ENCODE measurements at regions not wholly inside any gene's neighbourhood (a gene's known extent, or its start where the extent isn't known, plus 50 kb on each side); places are given as distances from the start of the nearest gene placed in this dataset.

- TF ChIP-seq IRF1 (CRISPR knock-in tag; IDR thresholded peaks at IDR 0.05; ENCODE audit: low read depth) (no peak), KLF16 (CRISPR knock-in tag; IDR thresholded peaks at IDR 0.05) (no peak), CBX5 (CRISPR knock-in tag; IDR thresholded peaks at IDR 0.05; ENCODE audit: borderline replicate concordance) (no peak), ZNF737 (CRISPR knock-in tag; IDR thresholded peaks at IDR 0.05; ENCODE audit: borderline replicate concordance) (no peak), RXRB (CRISPR knock-in tag; IDR thresholded peaks at IDR 0.05; ENCODE audit: borderline replicate concordance) (no peak)
Measured at GRCh38 chr1:29397256-29397590, 160.9 kb downstream of the PTPRU start.
